ENCODE measurements at regions not wholly inside any gene's neighbourhood (a gene's known extent, or its start where the extent isn't known, plus 50 kb on each side); places are given as distances from the start of the nearest gene placed in this dataset.

- Histone ChIP-seq H3K4me2 (ENCODE audit: low read depth, low read length, poor library complexity, severe bottlenecking) (no peak overlapping the region), H3K79me2 (ENCODE audit: insufficient read depth, low read length) (no peaks in the 10 kb centered on the region), H3F3A (ENCODE audit: insufficient read depth) (no peaks in the 10 kb centered on the region), H3K27me3 (ENCODE audit: low read length) (no peaks in the 10 kb centered on the region), H3K36me3 (ENCODE audit: low read length) (no peaks in the 10 kb centered on the region), H3K9ac (ENCODE audit: low read length) (no peak overlapping the region), H4K20me1 (ENCODE audit: low read depth, low read length) (no peaks in the 10 kb centered on the region), H2AFZ (ENCODE audit: low read depth, low read length, severe bottlenecking) (no peak overlapping the region), H3K9me3 (ENCODE audit: insufficient read depth, low read length) (no peaks in the 10 kb centered on the region), H3K9me2 (replicated peaks; ENCODE audit: insufficient read depth, low read length) (no peaks in the 10 kb centered on the region), H3K27ac (ENCODE audit: low read depth, low read length) (no peak overlapping the region), H3K4me3 (ENCODE audit: insufficient read depth, low read length, poor library complexity, severe bottlenecking) (no peak overlapping the region)
- TF ChIP-seq, protein P1, sequence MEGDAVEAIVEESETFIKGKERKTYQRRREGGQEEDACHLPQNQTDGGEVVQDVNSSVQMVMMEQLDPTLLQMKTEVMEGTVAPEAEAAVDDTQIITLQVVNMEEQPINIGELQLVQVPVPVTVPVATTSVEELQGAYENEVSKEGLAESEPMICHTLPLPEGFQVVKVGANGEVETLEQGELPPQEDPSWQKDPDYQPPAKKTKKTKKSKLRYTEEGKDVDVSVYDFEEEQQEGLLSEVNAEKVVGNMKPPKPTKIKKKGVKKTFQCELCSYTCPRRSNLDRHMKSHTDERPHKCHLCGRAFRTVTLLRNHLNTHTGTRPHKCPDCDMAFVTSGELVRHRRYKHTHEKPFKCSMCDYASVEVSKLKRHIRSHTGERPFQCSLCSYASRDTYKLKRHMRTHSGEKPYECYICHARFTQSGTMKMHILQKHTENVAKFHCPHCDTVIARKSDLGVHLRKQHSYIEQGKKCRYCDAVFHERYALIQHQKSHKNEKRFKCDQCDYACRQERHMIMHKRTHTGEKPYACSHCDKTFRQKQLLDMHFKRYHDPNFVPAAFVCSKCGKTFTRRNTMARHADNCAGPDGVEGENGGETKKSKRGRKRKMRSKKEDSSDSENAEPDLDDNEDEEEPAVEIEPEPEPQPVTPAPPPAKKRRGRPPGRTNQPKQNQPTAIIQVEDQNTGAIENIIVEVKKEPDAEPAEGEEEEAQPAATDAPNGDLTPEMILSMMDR (IDR thresholded peaks at IDR 0.05; ENCODE audit: insufficient read depth, low read length, poor library complexity, severe bottlenecking): no peak
- no peak for TF ChIP-seq EZH2phosphoT487 (conservative IDR thresholded peaks at IDR 0.05; ENCODE audit: low read length)
These were observed 82.1 kb upstream of the FZD10 start for GRCh38 chr12:130080205-130080604.

GRCh38 chr12:130081117-130081805 is 81.0 kb upstream of the FZD10 start:
- Histone ChIP-seq H3K27me3 (ENCODE audit: low read length) (no peaks in the 10 kb centered on the region), H3K79me2 (ENCODE audit: insufficient read depth, low read length) (no peaks in the 10 kb centered on the region), H2AFZ (ENCODE audit: low read depth, low read length, severe bottlenecking) (no peak overlapping the region), H3K9me2 (replicated peaks; ENCODE audit: insufficient read depth, low read length) (no peaks in the 10 kb centered on the region), H3K4me3 (ENCODE audit: insufficient read depth, low read length, poor library complexity, severe bottlenecking) (no peak overlapping the region), H3K27ac (ENCODE audit: low read depth, low read length) (no peak overlapping the region), H3K9ac (ENCODE audit: low read length) (no peak overlapping the region), H4K20me1 (ENCODE audit: low read depth, low read length) (no peaks in the 10 kb centered on the region), H3K9me3 (ENCODE audit: insufficient read depth, low read length) (no peaks in the 10 kb centered on the region), H3F3A (ENCODE audit: insufficient read depth) (no peaks in the 10 kb centered on the region), H3K36me3 (ENCODE audit: low read length) (no peaks in the 10 kb centered on the region), H3K4me2 (ENCODE audit: low read depth, low read length, poor library complexity, severe bottlenecking) (no peak overlapping the region)
- TF ChIP-seq, protein P1 (IDR thresholded peaks at IDR 0.05; ENCODE audit: insufficient read depth, low read length, poor library complexity, severe bottlenecking): no peak
- no peak for TF ChIP-seq EZH2phosphoT487 (conservative IDR thresholded peaks at IDR 0.05; ENCODE audit: low read length)

- Histone ChIP-seq H3F3A (ENCODE audit: insufficient read depth) (no peaks in the 10 kb centered on the region), H3K27ac (ENCODE audit: low read depth, low read length) (no peak overlapping the region), H3K4me2 (ENCODE audit: low read depth, low read length, poor library complexity, severe bottlenecking) (no peak overlapping the region), H3K9ac (ENCODE audit: low read length) (no peak overlapping the region), H3K9me3 (ENCODE audit: insufficient read depth, low read length) (no peaks in the 10 kb centered on the region), H3K9me2 (replicated peaks; ENCODE audit: insufficient read depth, low read length) (no peaks in the 10 kb centered on the region), H4K20me1 (ENCODE audit: low read depth, low read length) (no peaks in the 10 kb centered on the region), H2AFZ (ENCODE audit: low read depth, low read length, severe bottlenecking) (no peak overlapping the region), H3K27me3 (ENCODE audit: low read length) (no peaks in the 10 kb centered on the region), H3K36me3 (ENCODE audit: low read length) (no peaks in the 10 kb centered on the region), H3K79me2 (ENCODE audit: insufficient read depth, low read length) (no peaks in the 10 kb centered on the region), H3K4me3 (ENCODE audit: insufficient read depth, low read length, poor library complexity, severe bottlenecking) (no peak overlapping the region)
- TF ChIP-seq, protein P1 (IDR thresholded peaks at IDR 0.05; ENCODE audit: insufficient read depth, low read length, poor library complexity, severe bottlenecking): no peak
- TF ChIP-seq EZH2phosphoT487 (conservative IDR thresholded peaks at IDR 0.05; ENCODE audit: low read length): no peak
These were observed 79.3 kb upstream of the FZD10 start for GRCh38 chr12:130083002-130083401.
